ENCODE measurements at regions not wholly inside any gene's neighbourhood (a gene's known extent, or its start where the extent isn't known, plus 50 kb on each side); places are given as distances from the start of the nearest gene placed in this dataset.

DNA sequence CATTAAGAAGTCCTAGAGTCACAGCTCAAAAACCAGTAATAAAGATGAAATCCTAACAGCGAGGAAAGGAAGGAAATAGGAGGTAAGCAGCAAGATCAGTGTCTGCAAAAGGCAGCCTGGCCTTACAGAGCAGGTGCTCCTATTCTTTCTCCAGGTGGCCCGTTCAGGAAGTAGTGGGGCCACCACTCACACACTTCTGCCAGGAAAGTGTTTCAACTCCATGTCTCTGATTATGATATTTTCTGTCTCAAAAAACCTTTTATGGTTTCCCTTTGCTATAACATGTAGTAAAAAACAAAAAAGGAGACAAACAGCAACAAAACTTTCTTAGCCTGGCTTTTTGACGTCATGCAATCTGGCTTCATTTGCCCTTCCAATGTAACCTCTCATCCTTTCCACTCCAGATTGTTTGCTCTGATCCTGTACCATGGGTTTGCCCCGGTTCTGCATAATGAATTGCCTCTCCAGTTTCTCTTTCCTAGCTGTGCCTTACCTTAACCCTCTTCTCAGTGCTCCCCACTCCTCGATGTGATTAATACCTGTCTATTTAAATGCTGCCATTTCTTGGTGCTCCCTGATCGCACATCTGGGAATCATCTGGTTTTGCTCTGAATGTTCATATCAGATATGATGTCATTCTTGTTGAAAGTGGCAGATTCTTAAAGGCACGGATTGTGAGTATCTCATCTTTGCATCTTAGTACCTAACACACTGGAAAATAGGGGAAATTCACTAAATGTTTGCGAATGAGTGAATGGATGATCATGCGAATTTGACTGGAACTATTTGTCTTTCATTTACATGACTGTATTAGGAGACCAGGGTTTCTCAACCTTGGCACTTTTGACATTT is 50.6 kb upstream of the PTPRM start:
- Mint-ChIP-seq H3K36me3 (no peaks in the 10 kb centered on the region), H3K4me1 (no peaks in the 10 kb centered on the region), H3K27me3 (no peaks in the 10 kb centered on the region), H3K9me3 (peaks cover 0 to 3% (median 0%) of the 10 kb centered on the region in 3 donors), H3K27ac (no peak overlapping the region), H3K4me3 (no peak overlapping the region)

All from IgD-negative memory B cell (primary cell).